Dedifferentiated amniotic fluid mesenchymal stem cell (primary cell): ENCODE measurements at regions not wholly inside any gene's neighbourhood (a gene's known extent, or its start where the extent isn't known, plus 50 kb on each side); places are given as distances from the start of the nearest gene placed in this dataset.

Experiments
- DNase-seq: peaks from one replicate; pipeline ENCODE4 v3.0.0-alpha.2; 2016; ENCODE audit errors: extremely low spot score

GRCh38 chr15:94535298-94536048 is 304.1 kb downstream of the MCTP2 start:
- no peak for DNase-seq

DNA sequence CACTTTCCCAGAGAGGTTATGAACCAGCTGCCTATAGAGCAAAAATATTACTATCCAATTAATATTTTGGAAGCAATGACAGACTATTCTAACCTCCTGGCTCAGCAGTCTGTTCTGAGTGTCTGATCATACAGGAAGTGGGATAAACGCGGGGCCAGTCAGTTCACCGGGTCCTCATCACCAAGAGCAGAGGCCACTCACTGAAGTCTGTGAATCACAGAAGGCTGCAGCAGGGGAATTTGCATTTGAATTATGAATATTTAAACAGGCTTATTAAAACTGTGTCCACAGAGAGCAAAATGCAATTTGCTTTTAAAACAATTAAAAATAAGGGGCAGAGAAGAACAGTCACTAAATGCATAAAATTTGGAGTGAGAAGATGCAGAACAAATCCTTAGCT is 305.2 kb downstream of the MCTP2 start:
- no peak for DNase-seq

DNA sequence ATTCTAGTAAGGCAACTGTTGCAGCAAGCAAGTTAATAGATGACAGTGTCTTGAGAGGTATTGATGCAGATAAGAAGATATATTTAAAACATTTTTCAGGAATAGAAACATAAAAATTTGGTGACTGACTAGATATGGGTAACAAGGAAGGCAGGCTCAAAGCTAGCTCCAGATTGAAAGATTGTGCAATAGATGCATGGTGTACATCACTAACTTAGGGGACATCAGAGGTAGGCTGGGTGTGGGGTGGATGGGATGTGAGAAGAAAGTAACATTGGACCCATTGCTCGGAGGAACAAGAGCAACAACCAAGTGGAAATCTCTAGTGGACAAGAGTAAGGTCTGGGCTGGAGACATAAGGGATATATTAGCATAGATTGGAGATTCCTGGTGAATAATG is 306.9 kb downstream of the MCTP2 start:
- DNase-seq: no peak

DNA sequence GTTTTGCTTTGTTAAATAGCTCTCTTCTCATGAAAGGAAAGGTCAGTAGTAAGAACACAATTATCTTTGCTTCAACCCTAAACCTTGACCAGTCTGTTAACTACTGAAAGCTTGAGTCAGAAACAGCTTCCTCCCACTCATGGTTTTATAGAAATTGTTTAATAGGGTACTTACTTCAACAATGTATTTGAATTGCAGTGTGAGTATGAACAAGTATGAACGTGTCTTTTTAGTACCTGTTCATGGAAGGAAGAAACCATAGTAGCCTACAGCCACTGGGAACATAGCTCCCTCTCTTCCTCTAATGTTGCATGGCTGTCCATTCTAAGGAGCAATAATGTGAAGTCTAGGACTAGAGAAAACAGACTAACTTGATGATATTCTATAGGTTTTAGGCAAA is 311.0 kb downstream of the MCTP2 start:
- DNase-seq: no peak

- DNase-seq: no peak
These were observed 315.4 kb downstream of the MCTP2 start for GRCh38 chr15:94546808-94547207.

DNA sequence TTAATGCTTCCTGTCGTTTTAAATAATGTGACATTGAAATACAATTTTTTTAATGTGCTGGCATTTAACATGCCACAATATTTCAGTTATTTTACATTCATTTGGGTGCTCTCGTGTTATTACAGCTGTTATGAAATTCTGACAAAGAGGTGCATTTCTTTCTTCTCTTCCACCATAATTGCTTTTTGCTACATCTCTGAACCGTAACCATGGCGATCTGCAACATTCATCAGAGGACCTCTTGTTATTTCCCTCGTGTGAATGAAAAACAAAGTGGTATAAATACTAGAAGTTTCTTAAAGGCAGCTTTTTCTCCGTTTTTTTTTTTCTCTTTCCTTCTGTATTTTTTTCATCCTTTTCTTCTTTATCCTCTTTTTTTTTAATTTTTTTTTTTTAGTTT is 316.4 kb downstream of the MCTP2 start:
- no peak for DNase-seq

DNA sequence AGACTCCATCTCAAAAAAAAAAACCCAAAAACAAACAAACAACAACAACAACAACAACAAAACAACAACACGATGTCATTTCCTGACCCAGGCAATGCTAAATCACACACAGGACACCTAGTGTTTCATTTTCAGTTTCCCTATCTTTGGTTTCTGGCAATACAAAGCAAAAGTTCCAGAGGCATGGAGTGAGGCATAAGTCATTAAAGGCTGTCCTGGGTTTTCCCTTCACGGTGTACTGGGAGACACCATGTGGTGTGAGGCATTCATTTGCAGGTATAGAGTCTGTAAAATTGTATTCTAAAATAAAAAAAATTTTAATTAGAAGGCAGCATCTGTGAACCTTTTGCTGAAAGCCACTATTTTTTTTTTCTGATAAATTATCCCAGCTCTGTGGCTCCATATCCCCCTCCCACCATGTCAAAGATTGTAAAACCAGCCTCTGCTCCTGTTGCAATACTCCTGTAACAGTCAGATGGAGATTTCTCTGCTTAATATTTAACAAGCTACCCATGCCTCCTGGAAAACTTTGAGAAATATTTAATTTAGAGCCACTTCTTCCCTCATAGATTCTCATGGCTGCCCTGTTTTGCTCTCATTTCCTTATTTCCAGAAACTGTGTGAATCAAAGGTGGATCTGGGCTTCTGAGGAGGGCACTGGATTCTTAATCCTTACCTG is 324.6 kb downstream of the MCTP2 start:
- DNase-seq: no peak

DNA sequence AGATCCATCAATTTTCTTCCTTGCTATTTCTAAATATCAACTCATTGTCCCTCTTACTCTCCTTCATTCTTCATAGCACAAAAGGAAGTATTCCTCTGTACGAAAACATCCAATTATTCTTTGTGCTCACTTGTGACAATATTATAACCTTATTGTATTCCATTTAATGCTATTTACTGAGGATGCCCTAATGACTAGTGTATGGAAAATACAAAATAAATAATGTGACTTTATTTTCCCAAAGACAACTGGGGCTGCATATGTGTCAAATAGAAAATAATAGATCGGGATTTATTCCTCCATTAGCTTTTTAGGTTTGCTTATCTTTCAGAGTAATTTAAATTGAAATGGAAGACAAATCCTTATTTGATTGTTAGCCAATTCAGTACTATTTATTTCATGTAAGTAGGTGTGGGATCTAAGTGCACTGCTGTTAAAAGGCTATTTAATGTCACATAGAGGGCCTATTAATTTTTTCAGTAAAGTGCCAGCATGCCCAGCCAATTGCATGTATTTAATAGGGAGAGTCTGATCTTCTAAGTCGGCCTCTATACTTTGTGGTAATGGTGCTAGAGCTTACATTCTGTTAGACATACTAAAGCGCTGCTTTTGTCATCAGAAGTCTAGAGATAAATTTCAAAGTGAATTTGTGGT is 329.8 kb downstream of the MCTP2 start:
- DNase-seq: no peak

- no peak for DNase-seq
These were observed 332.1 kb downstream of the MCTP2 start for GRCh38 chr15:94563456-94563855.

DNA sequence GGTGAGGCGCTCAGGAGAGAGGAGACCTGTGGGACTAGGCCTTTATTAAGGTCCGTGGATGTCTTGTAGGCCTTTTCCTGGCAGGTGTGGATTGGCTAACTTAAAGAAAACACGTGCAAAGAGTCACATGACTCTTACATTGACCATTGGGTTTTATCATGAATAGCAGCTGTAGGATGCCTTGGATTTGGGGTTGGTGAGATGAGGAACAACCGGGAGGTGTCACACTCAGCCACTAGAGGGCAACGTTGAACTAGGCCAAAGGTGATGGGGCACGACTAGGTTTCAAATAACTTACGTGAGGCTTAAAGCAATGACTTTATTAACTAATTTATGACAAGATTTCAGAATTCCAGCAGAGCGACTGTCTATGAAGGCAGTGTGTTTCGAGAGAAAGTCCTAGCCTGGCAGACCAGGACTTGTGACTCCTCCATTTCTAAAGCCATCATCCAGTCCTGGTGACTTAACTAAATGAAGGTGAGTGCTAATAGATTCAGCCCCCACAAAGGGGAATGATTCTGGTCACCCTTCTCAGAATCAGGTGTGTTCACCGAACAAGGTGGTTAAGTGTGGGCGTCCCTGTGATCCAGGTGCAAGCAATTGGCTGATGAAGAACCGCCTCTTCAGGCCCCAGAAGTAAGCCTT is 345.6 kb downstream of the MCTP2 start:
- no peak for DNase-seq

GRCh38 chr15:94579286-94579685 is 347.9 kb downstream of the MCTP2 start:
- no peak for DNase-seq

GRCh38 chr15:94580211-94580885 is 349.0 kb downstream of the MCTP2 start:
- no peak for DNase-seq

- no peak for DNase-seq
These were observed 351.0 kb downstream of the MCTP2 start for GRCh38 chr15:94582368-94582767.

DNA sequence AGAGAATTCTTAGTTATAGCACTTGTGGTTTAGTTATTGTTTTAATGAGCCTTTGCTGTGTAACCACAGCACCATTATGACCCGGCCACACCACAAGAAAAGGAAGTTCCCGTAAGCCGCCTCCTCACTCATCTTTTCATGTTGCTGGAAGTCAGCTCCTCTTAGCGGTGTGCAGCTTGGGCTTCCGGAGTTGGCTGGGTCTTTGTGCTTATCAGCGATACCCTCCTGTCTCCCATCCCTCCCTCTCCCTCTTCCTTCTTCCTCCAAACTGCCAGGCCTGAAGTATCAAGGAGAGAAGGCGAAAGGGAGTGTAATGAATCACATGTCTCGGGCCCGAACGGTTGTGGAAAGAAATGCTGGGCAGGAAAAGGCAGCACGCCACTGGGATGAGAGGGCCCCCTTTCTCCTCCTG is 353.5 kb downstream of the MCTP2 start:
- DNase-seq: no peak

DNA sequence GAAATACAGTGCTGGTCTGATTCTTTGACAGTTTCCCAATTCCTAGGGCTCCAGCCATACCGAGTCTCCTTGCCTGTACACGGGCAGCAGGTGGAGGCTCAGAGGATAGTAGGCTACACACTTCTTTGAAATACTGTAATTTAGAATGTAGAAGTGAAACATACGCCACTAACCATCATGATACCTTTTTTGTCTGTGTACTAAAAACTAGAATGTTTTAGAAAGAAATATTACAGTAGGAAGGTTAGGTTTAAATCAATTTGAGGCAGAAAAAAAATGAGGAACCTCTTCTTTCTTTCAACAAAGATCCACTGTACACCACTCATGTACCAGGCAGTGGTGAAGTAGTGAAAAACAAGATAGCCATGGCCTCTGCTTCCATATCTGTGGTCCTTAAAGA is 354.7 kb downstream of the MCTP2 start:
- no peak for DNase-seq

GRCh38 chr15:94587113-94587512 is 355.8 kb downstream of the MCTP2 start:
- DNase-seq: no peak

GRCh38 chr15:94588993-94589392 is 357.6 kb downstream of the MCTP2 start:
- no peak for DNase-seq

- DNase-seq: no peak
These were observed 361.1 kb downstream of the MCTP2 start for GRCh38 chr15:94592495-94592894.

GRCh38 chr15:94596707-94597106 is 365.3 kb downstream of the MCTP2 start:
- DNase-seq: no peak

DNA sequence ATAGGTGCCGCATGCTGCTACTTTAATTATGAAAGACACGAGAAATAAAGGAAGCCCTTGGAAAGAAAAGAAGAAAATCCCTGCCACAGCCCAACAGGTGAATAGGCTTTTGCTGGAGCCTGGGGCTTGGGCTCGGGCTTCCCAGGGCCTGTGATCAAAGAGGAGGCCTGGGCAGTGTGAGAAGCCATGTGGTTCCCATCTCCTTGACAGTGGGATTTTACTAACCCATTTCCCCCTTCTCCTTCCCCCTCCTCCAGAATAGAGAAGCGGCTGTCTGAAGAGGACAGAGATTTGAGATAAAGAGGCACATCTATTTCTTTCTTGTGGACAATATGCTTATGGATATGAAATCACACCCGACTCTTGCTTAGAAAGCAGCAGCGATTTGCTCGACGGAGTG is 369.1 kb downstream of the MCTP2 start:
- no peak for DNase-seq

DNA sequence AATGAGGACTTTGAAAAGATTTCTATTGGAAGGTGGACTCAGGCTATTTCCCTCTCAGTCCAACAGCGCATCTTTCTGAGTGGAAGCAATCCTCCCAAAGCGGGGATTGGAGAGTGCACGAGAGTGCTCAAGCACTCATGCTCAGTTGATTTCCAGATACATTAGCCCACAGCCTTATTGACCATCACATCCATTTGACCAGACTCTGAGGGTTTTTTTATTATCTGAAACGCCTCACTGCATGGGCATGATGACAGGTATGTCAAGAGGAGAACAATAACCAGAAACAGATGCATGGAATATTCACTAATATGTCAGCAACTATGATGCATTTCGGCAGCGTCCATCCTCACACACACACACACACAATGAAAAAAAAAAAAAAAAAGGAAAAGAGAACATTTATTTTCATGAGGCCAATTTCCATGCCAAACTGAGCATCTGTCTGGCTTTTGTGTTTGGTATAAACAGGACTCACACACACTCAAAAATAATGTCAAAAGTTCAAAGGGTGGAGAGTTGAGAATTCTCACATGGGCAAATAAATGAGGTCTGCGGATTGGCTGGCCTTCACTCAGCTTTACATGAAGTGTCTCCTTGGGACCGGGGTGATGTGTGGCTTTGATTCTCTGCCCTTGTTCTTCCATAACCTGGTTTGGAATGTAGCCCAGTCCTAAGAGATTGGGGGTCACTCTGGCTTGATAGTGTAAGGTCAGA is 371.6 kb downstream of the MCTP2 start:
- DNase-seq: no peak
